ENCODE measurements at regions not wholly inside any gene's neighbourhood (a gene's known extent, or its start where the extent isn't known, plus 50 kb on each side); places are given as distances from the start of the nearest gene placed in this dataset.

DNA sequence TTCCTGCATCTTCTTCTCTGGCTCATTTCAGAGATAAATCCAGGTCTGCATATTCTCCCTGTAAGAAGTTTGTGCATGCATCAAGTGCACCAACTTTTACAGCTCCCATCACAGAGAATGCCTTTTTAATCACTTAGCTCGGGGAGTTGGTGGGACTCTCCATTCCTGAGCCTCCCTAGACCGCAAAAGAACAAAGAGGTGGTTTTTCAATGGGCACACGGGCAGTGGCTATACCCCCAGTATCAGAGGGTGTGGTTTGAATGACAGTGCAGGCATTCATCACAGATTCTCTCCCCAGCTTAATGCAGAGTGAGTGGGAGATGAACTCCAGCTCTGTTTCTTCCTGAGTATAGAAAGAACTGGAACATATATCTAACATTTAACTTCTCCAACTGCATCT is 264.7 kb upstream of the NR4A3 start:
- no peaks in the 10 kb centered on the region for H3K36me3 Mint-ChIP-seq
- H3K9me3 Mint-ChIP-seq = peaks cover 5% of the 10 kb centered on the region
- H3K27ac Mint-ChIP-seq = no peak overlapping the region
- no peak for ATAC-seq (ENCODE audit: low read depth)
- no peak for DNase-seq
- no peaks in the 10 kb centered on the region for H3K4me1 Mint-ChIP-seq
- POLR2A ChIA-PET = no interaction called here
- H3K27me3 Mint-ChIP-seq = peaks cover 5% of the 10 kb centered on the region
- no peak overlapping the region for H3K4me3 Mint-ChIP-seq

DNA sequence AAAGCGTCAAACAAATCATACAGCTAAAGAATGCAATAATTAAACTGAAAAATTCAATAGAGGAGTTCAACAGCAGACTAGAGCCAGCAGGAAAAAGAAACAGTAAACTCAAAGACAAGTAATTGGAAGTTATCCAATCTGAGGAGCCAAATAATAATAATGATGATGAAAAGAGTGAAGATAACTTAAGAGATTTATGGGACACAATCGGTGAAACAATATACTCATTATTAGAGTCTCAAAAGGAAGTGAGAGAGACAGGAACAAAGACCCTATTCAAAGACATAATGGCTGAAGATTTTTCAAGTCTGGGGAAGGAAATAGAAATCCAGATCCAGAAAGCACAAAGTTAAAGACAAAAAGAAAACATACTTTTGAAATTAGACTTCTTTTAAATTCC is 263.9 kb upstream of the NR4A3 start:
- Mint-ChIP-seq H3K27me3 (no peaks in the 10 kb centered on the region), H3K4me3 (no peak overlapping the region), H3K9me3 (peaks cover 3% of the 10 kb centered on the region), H3K36me3 (no peaks in the 10 kb centered on the region), H3K27ac (no peak overlapping the region), H3K4me1 (no peaks in the 10 kb centered on the region)
- ATAC-seq (ENCODE audit: low read depth) = no peak
- no peak for DNase-seq
- POLR2A ChIA-PET = no interaction called here

DNA sequence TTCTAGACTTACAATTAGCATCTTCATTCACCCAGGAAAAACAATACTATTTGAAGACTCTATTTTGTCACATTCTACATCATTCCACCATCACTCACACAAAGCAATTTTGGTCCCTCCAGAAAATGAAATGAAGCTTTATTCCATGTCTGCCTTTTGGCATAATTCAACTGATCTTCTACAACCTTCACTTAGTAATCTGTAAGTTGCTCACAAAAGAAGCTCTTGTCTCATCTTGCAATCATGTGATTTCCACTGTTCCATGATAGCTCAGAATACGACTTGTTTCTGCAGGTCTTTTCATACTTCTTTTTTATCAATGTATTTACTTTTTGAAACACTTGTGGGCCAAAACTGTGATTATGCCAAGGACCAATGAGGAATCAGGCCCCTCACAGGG is 261.9 kb upstream of the NR4A3 start:
- H3K27ac Mint-ChIP-seq = no peak overlapping the region
- no peak overlapping the region for H3K4me3 Mint-ChIP-seq
- no peaks in the 10 kb centered on the region for H3K36me3 Mint-ChIP-seq
- H3K27me3 Mint-ChIP-seq = no peaks in the 10 kb centered on the region
- DNase-seq = no peak
- POLR2A ChIA-PET = no interaction called here
- H3K9me3 Mint-ChIP-seq = peaks cover 3% of the 10 kb centered on the region
- ATAC-seq (ENCODE audit: low read depth) = no peak
- H3K4me1 Mint-ChIP-seq = no peaks in the 10 kb centered on the region

DNA sequence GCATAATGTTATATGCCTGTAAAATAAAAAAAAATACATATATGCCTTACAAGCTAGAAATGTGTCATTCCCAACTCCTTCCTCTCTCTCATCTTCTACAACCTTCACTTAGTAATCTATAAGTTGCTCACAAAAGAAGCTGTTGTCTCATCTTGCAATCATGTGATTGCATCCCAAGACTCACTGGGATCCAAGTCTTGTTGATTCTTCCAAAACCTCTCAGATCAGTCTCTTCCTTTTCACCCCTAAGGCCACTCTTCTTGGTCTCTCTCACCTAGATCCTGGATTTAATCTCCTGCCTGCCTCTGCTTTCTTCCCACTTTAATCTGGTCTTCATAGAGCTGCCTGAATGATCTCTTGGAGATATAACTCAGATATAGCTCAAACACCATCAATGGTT is 261.1 kb upstream of the NR4A3 start:
- H3K27ac Mint-ChIP-seq = no peak overlapping the region
- H3K27me3 Mint-ChIP-seq = peaks cover 1% of the 10 kb centered on the region
- ATAC-seq (ENCODE audit: low read depth) = no peak
- H3K36me3 Mint-ChIP-seq = no peaks in the 10 kb centered on the region
- DNase-seq = no peak
- H3K4me3 Mint-ChIP-seq = no peak overlapping the region
- POLR2A ChIA-PET = no interaction called here
- H3K9me3 Mint-ChIP-seq = peaks cover 3% of the 10 kb centered on the region
- H3K4me1 Mint-ChIP-seq = no peaks in the 10 kb centered on the region

DNA sequence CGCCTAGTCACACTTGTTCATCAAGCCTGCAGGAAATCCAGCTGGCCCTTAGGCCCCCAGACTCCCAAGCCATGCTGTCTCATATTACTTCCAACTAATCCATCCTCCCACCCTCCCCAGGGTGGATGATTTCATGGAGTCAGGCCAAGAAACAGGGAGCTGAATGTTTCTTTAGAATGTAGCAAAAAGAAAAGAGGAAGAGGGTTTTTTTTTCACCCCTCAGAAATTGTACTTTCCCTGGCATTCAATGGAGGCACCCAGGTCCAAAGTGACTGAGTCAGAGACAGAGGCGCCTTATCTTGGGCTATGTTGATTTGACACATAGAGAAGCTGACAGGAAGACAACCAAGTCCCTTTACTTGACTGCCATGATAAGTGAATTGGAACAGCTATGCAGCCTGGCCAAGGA is 260.2 kb upstream of the NR4A3 start:
- no peak for DNase-seq
- Mint-ChIP-seq H3K4me3 (no peak overlapping the region), H3K27me3 (peaks cover 7% of the 10 kb centered on the region), H3K9me3 (peaks cover 3% of the 10 kb centered on the region), H3K4me1 (peaks cover 3% of the 10 kb centered on the region), H3K27ac (no peak overlapping the region), H3K36me3 (no peaks in the 10 kb centered on the region)
- POLR2A ChIA-PET = no interaction called here
- no peak for ATAC-seq (ENCODE audit: low read depth)

DNA sequence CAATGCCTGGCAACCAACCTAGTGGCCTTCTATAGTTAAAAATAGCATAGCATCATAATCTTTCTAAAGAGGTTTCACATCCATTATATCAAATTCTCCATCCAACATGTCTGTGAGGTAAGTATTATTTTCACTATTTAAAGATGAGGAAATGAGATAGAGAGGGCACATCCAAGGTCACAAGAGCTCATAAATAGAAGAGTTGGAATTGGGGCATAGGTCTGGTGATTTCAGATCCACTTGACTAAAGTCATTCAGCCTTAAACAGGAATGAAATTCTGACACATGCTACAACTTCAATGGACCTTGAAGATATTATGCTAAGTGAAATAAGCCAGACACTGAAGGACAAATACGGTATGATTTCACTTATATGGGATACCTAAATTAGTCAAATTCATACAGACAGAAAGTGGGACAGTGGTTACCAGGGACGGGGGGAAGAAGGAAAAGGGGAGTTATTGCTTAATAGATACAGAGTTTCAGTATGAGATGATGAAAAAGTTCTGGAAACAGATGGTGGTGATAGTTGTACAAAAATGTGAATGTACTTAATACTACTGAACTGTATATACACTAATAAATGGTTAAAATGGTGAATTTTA is 259.6 kb upstream of the NR4A3 start:
- no peak overlapping the region for H3K4me3 Mint-ChIP-seq
- POLR2A ChIA-PET = no interaction called here
- ATAC-seq (ENCODE audit: low read depth) (no peak), DNase-seq (no peak)
- H3K36me3 Mint-ChIP-seq = no peaks in the 10 kb centered on the region
- peaks cover 4% of the 10 kb centered on the region for H3K4me1 Mint-ChIP-seq
- no peak overlapping the region for H3K27ac Mint-ChIP-seq
- peaks cover 3% of the 10 kb centered on the region for H3K9me3 Mint-ChIP-seq
- H3K27me3 Mint-ChIP-seq = peaks cover 10% of the 10 kb centered on the region

DNA sequence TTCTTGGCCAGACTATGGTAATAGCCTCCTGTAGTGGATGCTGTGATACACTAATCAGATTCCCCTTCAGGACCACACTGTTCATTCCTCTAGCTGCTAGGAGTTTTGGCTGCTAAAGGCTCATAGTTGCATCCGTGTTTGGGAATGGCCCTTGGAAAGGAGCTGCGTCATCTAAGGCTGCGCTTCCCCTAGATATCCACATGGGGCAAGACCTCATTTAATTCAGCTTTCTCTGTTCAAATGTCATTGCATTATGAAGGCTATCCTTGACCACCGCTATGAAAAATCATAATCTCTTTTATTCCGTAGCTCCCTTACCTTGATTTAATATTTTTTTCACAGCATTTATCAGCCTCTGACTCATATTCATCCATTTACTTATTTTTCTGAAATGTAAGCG is 258.3 kb upstream of the NR4A3 start:
- H3K27ac Mint-ChIP-seq = no peak overlapping the region
- POLR2A ChIA-PET = no interaction called here
- H3K27me3 Mint-ChIP-seq = peaks cover 17% of the 10 kb centered on the region
- ATAC-seq (ENCODE audit: low read depth) (no peak), DNase-seq (no peak)
- H3K36me3 Mint-ChIP-seq = no peaks in the 10 kb centered on the region
- H3K9me3 Mint-ChIP-seq = no peaks in the 10 kb centered on the region
- no peak overlapping the region for H3K4me3 Mint-ChIP-seq
- H3K4me1 Mint-ChIP-seq = peaks cover 4% of the 10 kb centered on the region

DNA sequence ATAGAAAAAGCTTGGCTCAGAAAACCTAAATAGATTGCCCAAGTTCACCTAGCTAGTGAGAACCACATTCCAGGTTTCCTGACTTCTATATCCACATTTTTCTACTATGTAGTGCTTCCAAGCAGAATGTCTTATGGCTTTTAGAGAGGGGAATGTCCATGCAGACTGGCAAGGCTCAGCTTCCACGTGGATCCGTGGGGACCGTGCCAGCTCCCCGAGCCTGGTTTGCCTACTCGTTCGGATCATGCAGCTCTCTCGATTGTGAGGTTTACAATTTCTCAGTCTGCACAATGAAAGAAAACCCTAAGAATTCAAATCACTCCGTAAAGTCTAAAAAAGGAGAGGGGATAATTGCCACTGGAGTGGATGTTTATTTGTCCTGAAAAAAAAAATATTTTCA is 256.5 kb upstream of the NR4A3 start:
- Mint-ChIP-seq H3K36me3 (no peaks in the 10 kb centered on the region), H3K4me3 (no peak overlapping the region), H3K27me3 (peaks cover 17% of the 10 kb centered on the region), H3K27ac (no peak overlapping the region), H3K4me1 (peaks cover 4% of the 10 kb centered on the region), H3K9me3 (no peaks in the 10 kb centered on the region)
- no peak for DNase-seq
- POLR2A ChIA-PET = no interaction called here
- ATAC-seq (ENCODE audit: low read depth) = no peak

DNA sequence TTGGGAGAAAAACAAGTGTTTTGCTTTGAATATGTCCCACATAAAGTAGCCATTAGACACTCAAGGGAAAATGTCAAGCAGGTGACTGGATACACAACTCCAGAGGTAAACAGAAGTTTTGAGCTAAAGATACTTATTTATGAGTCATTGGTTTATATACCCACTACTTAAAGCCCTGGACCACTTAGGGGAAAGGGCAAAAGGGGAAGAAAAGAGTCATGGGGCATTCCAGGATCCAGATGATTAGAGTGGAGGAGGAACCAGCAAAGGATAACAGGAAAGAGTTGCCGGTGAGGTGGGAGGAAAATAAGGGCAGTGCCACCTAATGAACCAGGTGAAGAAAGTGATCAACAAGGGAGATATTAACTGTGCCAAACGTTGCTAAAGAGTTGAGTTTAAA is 254.2 kb upstream of the NR4A3 start:
- Mint-ChIP-seq H3K27me3 (peaks cover 19% of the 10 kb centered on the region), H3K4me1 (peaks cover 5% of the 10 kb centered on the region), H3K9me3 (no peaks in the 10 kb centered on the region), H3K27ac (no peak overlapping the region), H3K4me3 (no peak overlapping the region), H3K36me3 (no peaks in the 10 kb centered on the region)
- POLR2A ChIA-PET = no interaction called here
- DNase-seq = no peak
- ATAC-seq (ENCODE audit: low read depth) = no peak

DNA sequence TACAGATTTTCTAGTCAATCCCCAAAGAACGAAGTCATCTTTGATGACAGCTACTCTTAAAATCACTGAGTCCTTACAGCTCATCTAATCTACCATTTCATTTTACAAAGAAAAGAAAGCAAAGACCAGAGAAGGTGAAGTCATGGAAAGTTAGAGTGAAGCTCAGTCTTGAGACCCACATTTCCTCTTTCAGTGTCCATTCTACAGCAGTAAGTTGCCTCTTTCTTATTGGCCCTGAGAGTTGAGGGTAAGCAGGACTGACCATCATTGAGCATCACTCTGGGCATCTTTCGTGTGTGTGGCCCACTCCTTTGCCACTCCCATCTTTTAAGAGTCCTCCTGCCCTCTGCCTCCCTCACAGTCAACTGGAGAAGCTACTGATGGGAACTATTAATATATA is 251.8 kb upstream of the NR4A3 start:
- ATAC-seq (ENCODE audit: low read depth) (no peak), DNase-seq (no peak)
- no peak overlapping the region for H3K4me3 Mint-ChIP-seq
- H3K27me3 Mint-ChIP-seq = peaks cover 19% of the 10 kb centered on the region
- no peaks in the 10 kb centered on the region for H3K9me3 Mint-ChIP-seq
- H3K27ac Mint-ChIP-seq = no peak overlapping the region
- peaks cover 5% of the 10 kb centered on the region for H3K4me1 Mint-ChIP-seq
- POLR2A ChIA-PET = no interaction called here
- no peaks in the 10 kb centered on the region for H3K36me3 Mint-ChIP-seq

DNA sequence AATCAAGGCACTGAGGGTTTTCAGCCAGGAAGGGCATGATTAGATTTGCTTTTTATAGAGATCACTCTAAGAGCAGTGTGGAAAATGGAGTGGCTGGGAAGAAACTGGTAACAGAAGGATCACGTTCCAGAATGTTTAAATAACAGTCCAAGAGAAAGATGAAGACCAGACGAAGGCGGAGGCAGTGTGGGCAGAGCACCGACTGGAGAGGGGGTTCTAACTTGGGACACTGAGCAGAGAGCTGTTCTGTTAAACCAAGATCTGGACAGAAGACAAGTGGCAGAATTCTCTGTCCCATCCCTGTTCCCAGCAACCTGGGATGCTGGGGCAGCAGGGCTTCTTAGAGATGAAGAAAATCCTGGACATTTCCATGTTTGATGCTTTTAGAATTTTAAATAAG is 249.1 kb upstream of the NR4A3 start:
- DNase-seq = no peak
- Mint-ChIP-seq H3K36me3 (no peaks in the 10 kb centered on the region), H3K27ac (no peak overlapping the region), H3K27me3 (peaks cover 5% of the 10 kb centered on the region), H3K4me3 (no peak overlapping the region), H3K4me1 (peaks cover 2% of the 10 kb centered on the region), H3K9me3 (no peaks in the 10 kb centered on the region)
- POLR2A ChIA-PET = no interaction called here
- no peak for ATAC-seq (ENCODE audit: low read depth)

DNA sequence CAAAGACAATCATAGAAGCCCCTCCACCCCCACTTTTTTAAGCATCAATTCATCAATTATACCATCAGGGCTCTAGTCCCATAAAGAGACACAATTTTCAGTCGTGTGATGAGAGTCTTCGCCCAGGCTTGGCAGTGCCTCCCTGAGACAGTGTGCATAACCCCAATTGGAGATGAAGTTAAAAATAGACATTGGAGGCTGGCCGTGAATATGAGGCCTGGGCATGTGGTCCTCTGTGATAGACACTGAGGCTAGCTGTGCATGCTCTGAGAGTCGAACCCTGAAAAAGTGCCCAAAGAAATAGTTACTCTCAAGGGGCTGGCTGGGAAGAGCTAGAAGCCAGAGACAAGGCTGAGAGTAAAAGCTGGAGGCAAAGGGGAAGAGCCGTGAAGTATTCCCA is 248.6 kb upstream of the NR4A3 start:
- Mint-ChIP-seq H3K4me3 (no peak overlapping the region), H3K27ac (no peak overlapping the region), H3K4me1 (peaks cover 2% of the 10 kb centered on the region), H3K27me3 (peaks cover 2% of the 10 kb centered on the region), H3K36me3 (no peaks in the 10 kb centered on the region), H3K9me3 (no peaks in the 10 kb centered on the region)
- no peak for ATAC-seq (ENCODE audit: low read depth)
- no peak for DNase-seq
- POLR2A ChIA-PET = no interaction called here

DNA sequence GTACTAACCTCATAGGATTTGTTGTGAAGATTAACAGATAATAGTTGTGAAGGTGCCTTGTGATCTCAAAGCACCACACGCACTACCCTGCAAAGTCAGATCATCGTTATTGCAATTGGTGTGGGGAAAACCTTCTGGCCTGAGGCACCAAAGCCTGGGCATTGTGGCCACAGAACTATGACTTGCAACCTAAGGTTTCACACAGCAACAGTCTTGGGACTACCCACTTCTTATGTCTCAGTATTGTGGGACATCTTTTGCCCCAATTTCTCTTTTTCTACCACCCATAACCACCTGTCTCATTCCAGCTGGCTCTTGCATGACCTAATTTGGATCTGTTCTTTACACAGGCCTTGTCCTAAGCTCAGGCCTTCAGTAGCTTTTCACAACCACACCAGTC is 247.8 kb upstream of the NR4A3 start:
- peaks cover 2% of the 10 kb centered on the region for H3K27me3 Mint-ChIP-seq
- H3K9me3 Mint-ChIP-seq = no peaks in the 10 kb centered on the region
- POLR2A ChIA-PET = no interaction called here
- no peak overlapping the region for H3K27ac Mint-ChIP-seq
- no peak for ATAC-seq (ENCODE audit: low read depth)
- no peak for DNase-seq
- H3K4me1 Mint-ChIP-seq = peaks cover 2% of the 10 kb centered on the region
- H3K4me3 Mint-ChIP-seq = no peak overlapping the region
- no peaks in the 10 kb centered on the region for H3K36me3 Mint-ChIP-seq

DNA sequence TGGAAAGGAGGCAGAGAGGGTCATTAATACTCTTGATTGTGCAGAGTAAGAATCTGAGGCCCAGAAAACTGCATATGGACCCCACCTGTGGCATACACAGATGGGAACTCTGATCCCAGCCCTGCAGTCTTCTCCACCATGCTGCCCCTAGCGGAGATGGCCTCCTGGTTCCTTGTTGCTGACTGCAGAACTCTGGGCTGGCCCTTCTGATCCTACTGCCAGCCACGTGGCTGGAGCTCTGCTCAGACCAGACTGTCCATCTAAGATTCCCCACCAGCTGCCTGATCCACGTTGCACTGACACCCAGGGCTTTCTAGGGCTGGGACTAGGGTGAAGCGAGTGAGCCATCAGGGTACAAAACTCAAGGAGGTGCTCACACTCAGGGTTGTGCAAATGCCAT is 245.7 kb upstream of the NR4A3 start:
- Mint-ChIP-seq H3K4me3 (no peak overlapping the region), H3K27ac (no peak overlapping the region), H3K4me1 (no peaks in the 10 kb centered on the region), H3K27me3 (no peaks in the 10 kb centered on the region), H3K36me3 (no peaks in the 10 kb centered on the region), H3K9me3 (no peaks in the 10 kb centered on the region)
- POLR2A ChIA-PET = no interaction called here
- ATAC-seq (ENCODE audit: low read depth) = no peak
- DNase-seq = no peak

DNA sequence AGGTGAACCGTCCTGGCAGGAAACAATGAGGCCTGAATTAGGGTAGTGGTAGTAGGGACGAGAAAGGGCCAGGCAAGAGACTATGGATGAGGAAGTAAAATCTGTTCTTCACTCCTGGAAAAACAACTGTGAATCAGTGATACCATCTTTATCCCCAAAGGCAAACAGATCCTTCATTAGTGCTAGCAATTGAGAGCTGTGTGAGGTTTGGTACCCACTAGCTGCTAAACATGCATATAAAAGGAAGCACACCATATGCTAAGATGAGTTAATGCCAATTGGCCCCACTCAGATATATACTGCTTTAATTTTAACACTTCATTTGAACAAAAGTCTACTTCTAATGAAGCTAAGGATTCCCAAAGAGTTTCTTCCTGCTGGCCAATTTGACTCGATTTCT is 244.8 kb upstream of the NR4A3 start:
- no peak for DNase-seq
- ATAC-seq (ENCODE audit: low read depth) = no peak
- Mint-ChIP-seq H3K9me3 (no peaks in the 10 kb centered on the region), H3K27me3 (no peaks in the 10 kb centered on the region), H3K4me3 (no peak overlapping the region), H3K4me1 (no peaks in the 10 kb centered on the region), H3K36me3 (no peaks in the 10 kb centered on the region), H3K27ac (no peak overlapping the region)
- POLR2A ChIA-PET = no interaction called here
